GM18511 (cell line): ENCODE measurements at regions not wholly inside any gene's neighbourhood (a gene's known extent, or its start where the extent isn't known, plus 50 kb on each side); places are given as distances from the start of the nearest gene placed in this dataset.
"Not testable (repeated sequence)": the region's sequence is repeated elsewhere in the genome, so short reads cannot be mapped to it uniquely, and the experiment has no call there.

Experiments
- ATAC-seq: cut with Tn5 transposase; IDR thresholded peaks from one replicate; pipeline ENCODE4 v1.9.1; 2021; ENCODE audit warnings: mild to moderate bottlenecking, moderate library complexity; ENCODE audit not compliant: unreplicated experiment

- no peak for ATAC-seq
Measured at GRCh38 chr5:116747881-116748280, 173.3 kb upstream of the SEMA6A start.

- ATAC-seq: no peak
Measured at GRCh38 chr5:116746668-116747067, 172.0 kb upstream of the SEMA6A start.

GRCh38 chr5:116740771-116741170, 166.1 kb upstream of the SEMA6A start:
- no peak for ATAC-seq

- ATAC-seq: no peak
Measured at GRCh38 chr5:116739571-116739970, 164.9 kb upstream of the SEMA6A start.

GRCh38 chr5:116738615-116739261, 164.1 kb upstream of the SEMA6A start:
- ATAC-seq: no peak

- no peak for ATAC-seq
Measured at GRCh38 chr5:116738239-116738614, 163.6 kb upstream of the SEMA6A start.

- no peak for ATAC-seq
Measured at GRCh38 chr5:116736671-116737070, 162.0 kb upstream of the SEMA6A start.

GRCh38 chr5:116733991-116734975, 159.7 kb upstream of the SEMA6A start:
- no peak for ATAC-seq

GRCh38 chr5:116732591-116732990, 158.0 kb upstream of the SEMA6A start:
- no peak for ATAC-seq

GRCh38 chr5:116731432-116731831, 156.8 kb upstream of the SEMA6A start:
- ATAC-seq: no peak

- ATAC-seq: no peak
Measured at GRCh38 chr5:116730706-116731105, 156.1 kb upstream of the SEMA6A start.

- no peak for ATAC-seq
Measured at GRCh38 chr5:116730185-116730584, 155.6 kb upstream of the SEMA6A start.

GRCh38 chr5:116727248-116727647, 152.6 kb upstream of the SEMA6A start:
- ATAC-seq: no peak

- not testable (repeated sequence) for ATAC-seq
Measured at GRCh38 chr5:116726180-116726579, 151.6 kb upstream of the SEMA6A start.

GRCh38 chr5:116724971-116725370, 150.3 kb upstream of the SEMA6A start:
- ATAC-seq: no peak

- ATAC-seq: no peak
Measured at GRCh38 chr5:116722651-116723050, 148.0 kb upstream of the SEMA6A start.

- ATAC-seq: no peak
Measured at GRCh38 chr5:116719106-116719505, 144.5 kb upstream of the SEMA6A start.

GRCh38 chr5:116718317-116718716, 143.7 kb upstream of the SEMA6A start:
- no peak for ATAC-seq

- peak; percentile 51 for ATAC-seq
Measured at GRCh38 chr5:116709082-116709481, 134.5 kb upstream of the SEMA6A start.

- not testable (repeated sequence) for ATAC-seq
Measured at GRCh38 chr5:116705121-116705519, 130.5 kb upstream of the SEMA6A start.

- ATAC-seq: no peak
Measured at GRCh38 chr5:116703941-116704340, 129.3 kb upstream of the SEMA6A start.

- ATAC-seq: no peak
Measured at GRCh38 chr5:116703328-116703727, 128.7 kb upstream of the SEMA6A start.
